Astrocyte (in vitro differentiated cells and primary cell): ENCODE measurements at regions not wholly inside any gene's neighbourhood (a gene's known extent, or its start where the extent isn't known, plus 50 kb on each side); places are given as distances from the start of the nearest gene placed in this dataset.

ENCODE experiments used
- EZH2 ChIP-seq: IDR thresholded peaks from 2 replicates; pipeline ENCODE4 v1.6.1; 2012; ENCODE audit warnings: mild to moderate bottlenecking, low read length, inconsistent platforms; ENCODE audit not compliant: insufficient read depth
- TF ChIP-seq, protein P1 (sequence below): IDR thresholded peaks from 2 replicates; pipeline ENCODE4 v1.5.1; 2011; ENCODE audit warnings: low read depth, mild to moderate bottlenecking, inconsistent platforms, low read length, moderate library complexity; ENCODE audit not compliant: insufficient read depth

DNA sequence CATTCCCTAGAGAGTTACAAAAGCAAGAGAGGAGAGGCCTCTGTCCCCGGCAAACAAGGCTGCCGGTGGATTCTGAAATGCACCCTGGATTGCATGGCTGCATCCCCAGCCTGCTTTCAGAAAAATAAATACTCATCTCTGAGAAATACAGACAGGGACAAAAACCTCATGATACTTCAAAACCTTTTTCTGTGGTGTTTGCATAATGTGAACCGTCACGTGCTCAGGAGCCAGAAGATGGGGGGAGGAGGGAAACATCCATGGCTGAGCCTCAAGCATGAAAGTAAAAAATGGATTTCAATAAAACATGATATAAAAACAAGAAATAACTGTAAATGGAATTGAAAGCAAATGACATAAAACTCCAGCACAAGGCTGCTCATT, 198.5 kb upstream of the NCAM1 start:
- TF ChIP-seq, protein P1, sequence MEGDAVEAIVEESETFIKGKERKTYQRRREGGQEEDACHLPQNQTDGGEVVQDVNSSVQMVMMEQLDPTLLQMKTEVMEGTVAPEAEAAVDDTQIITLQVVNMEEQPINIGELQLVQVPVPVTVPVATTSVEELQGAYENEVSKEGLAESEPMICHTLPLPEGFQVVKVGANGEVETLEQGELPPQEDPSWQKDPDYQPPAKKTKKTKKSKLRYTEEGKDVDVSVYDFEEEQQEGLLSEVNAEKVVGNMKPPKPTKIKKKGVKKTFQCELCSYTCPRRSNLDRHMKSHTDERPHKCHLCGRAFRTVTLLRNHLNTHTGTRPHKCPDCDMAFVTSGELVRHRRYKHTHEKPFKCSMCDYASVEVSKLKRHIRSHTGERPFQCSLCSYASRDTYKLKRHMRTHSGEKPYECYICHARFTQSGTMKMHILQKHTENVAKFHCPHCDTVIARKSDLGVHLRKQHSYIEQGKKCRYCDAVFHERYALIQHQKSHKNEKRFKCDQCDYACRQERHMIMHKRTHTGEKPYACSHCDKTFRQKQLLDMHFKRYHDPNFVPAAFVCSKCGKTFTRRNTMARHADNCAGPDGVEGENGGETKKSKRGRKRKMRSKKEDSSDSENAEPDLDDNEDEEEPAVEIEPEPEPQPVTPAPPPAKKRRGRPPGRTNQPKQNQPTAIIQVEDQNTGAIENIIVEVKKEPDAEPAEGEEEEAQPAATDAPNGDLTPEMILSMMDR: no peak
- no peak for TF ChIP-seq EZH2
